GM19467 (cell line): ENCODE measurements at regions not wholly inside any gene's neighbourhood (a gene's known extent, or its start where the extent isn't known, plus 50 kb on each side); places are given as distances from the start of the nearest gene placed in this dataset.

ENCODE experiments used
- ATAC-seq: cut with Tn5 transposase; IDR thresholded peaks from one replicate; pipeline ENCODE4 v1.9.1; 2021; ENCODE audit warnings: mild to moderate bottlenecking, moderate library complexity; ENCODE audit not compliant: unreplicated experiment

DNA sequence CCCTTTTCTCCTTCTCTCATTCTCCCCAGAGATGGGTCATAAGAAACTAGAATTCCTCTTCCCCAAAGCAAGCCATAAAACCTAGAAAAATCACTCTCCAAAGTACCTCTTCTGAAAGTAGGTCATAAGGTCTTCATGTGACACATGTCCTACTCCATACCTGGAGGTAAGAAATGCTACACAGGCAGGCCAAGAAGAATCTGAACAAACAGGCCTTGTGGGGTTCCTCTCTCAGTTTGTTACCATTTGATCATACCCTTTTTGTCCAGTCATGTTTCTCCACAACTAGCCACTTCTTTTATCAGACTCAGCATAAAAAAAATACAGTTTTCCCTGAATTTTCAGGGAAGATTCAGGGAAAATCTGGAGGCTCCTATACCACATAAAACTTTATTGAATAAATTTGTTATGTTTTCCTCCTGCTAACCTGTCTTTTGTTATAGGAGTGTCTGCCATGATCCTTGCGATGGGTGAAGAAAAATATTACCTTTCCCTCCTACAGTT is 134.4 kb upstream of the LMO4 start:
- ATAC-seq, result no peak

DNA sequence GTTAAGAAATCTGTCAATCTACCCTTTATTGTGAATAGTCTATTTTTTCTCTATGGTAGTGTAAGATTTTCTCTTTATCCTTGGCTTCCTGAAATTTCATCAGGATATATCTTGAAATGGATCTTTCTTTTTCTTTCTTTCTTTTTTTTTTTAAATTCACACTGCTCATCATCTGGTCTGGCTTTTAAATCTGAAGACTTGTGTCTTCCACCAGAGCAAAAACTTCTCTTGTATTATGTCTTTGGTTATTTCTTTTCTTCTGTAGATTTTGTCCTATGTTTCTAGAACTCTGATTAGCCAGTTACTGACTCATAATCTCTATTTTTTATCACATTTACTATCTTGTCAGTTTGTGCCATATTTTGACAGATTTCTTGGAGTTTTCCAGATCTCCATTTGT is 133.8 kb upstream of the LMO4 start:
- ATAC-seq, result no peak

DNA sequence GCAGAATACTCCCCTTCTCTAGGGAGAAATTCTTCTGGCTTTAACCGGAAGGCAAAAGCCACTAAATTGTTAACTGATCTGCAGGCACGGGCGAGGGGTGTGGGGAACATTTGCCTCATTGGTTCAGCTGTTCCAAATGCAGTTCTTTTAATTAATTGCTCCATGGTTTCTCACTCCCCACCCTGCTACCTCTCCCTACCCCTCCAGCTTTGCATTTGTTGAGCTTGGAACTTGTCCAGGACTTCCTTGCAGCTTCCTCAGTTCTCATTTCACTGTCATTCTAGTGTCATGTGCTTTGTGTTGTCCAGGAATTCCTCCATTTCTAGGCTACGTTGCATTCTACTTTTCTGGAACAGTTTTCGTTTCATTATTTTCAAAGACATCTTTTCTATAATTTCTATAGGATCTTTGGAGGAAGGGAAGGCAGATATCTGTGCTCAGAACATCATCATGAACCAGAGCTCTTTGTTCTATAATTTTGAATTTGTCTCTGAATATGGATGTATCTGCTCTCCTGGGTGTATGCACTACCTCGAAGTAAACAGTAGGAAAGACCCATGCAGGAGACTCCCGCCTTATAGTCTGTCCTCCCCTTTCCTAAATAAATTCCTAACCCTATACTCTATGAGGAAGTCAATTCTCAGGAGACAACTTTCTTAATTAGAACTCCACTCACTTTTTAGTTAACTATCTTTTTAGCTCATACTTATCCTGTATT is 132.4 kb upstream of the LMO4 start:
- ATAC-seq, result no peak

DNA sequence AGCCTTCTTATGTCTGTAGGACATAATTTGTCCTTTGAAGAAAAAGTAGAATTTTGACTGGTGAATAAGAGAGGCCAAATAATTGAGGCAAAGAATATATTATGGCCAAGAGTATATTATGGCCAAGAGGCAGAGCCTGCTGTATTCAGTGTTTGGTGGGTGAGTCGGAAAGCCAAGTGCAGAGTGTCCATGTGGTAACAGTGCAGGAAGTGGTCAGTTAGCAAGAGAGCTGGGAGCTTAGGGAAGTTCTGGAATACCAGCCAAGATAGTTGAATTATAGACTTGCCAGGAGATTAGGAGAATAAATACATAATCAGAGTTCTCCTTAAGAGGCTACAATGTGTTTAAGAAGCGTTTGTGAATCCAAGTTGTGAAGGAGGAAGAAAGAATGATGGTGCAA is 131.5 kb upstream of the LMO4 start:
- ATAC-seq, result no peak

DNA sequence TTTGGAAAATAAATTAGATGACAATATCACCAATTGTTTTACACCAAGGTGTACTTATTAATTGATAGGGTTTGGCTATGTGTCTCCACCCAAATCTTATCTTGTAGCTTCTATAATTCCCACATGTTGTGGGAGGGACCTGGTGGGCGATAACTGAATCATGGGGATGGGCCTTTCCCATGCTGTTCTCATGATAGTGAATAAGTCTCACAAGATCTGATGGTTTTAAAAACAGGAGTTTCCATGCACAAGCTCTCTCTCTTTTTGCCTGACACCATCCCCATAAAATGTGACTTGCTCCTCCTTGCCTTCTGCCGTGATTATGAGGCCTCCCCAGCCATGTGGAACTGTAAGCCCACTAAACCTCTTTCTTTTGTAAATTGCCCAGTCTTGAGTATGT is 131.0 kb upstream of the LMO4 start:
- no peak for ATAC-seq

DNA sequence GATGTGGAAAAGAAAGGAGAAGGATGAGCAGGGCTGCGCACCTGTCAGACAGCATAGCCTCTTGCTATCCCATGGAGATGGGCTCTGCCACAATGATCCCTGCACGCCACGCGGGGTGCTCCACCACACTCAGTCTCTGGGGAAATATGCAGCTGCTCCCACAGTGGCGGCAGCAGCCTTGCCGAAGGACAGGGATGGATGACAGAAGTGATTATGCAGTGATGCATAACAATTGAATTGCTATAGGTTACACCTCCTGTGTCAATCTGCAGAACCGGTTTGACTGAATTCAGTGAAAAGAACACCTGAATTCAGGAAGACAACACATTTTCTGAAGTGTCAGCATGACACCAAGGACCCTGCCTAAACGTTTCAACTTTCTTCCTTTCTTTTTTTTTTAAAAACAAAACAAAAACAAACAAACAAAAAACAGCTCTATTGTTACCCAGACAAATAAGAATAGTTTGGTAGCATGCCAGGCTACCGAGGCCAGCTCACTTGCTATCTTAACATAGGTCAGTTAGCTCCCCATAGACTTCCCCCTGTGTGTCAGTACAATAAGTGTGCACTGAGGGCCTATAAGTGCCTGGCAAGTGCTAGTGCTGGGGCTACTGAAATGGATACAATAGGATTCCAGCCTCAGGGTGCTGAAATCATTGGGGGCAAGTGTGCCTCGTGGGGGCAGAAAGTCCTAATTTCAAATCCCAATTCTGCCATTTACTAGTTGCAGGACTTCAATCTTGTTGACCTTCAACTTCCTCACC is 127.6 kb upstream of the LMO4 start:
- no peak for ATAC-seq

DNA sequence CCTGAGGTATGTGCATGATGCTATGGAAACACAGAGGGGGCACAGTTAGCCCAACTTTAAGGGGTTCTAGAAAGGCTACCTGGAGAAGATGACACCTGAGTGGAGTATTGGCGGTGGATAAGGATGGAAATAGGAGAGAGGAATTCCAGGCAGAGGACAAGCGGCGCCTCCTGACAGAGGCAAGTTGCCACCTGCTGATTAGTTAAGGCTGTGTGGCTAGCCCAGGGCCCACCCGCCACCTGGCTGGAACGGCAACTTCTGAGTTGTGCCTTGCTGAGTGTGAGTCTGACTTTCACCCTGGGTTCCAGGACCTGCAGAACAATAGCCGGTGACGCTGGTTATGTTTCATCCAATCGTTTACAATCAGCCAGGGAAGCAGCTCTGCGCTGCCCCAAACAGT is 126.9 kb upstream of the LMO4 start:
- ATAC-seq, result no peak

DNA sequence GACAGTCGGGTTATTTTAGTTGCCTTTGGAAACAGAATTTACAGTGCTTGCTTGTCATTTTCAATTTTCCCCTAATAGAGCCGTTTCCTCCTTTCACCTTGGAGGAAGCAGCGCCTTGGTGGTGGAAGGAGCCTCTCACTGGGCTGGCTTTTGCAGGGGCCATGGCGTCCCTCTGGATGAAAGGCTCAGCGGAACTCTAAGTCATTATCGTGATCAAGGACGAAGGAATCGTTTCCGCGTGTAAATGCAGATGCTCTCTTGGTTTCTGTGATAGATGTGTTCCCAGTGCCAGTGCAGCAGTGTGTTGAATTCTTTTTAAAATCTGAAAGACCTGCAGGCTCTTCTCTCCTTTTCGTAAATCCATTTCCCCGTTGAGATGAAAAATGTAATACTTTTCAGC is 126.2 kb upstream of the LMO4 start:
- no peak for ATAC-seq

DNA sequence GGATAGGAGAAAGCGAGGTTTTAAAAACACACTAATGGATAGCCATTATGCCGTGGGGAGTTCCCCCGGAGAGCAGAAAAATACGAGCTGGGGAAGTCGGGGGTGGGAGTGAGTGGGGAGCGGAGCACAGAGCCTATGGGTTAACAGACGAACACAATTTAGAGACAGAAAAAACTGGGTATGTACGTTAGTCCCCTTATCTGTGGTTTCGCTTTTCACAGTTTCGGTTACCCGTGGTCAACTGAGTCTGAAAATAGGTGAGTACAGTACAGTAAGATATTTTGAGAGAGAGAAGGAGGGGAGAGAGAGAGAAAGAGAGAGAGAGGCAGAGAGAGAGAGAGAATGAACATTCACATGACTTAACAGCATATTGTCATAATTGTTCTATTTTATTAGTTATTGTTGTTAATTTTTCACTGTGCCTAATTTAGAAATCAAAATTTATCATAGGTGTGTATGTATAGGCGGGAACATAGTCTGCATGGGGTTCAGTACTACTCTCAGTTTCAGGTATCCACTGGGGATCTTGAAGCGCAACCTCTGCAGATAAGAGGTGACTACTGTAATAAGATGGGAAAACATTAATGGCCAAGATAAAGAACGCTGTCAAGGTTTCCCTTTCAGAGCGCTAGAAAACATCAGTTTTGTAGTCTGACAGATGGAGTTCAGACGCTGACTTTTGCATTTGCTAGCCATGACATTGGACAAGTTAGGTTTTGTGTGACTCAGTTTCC is 125.6 kb upstream of the LMO4 start:
- peak; percentile 84 for ATAC-seq

DNA sequence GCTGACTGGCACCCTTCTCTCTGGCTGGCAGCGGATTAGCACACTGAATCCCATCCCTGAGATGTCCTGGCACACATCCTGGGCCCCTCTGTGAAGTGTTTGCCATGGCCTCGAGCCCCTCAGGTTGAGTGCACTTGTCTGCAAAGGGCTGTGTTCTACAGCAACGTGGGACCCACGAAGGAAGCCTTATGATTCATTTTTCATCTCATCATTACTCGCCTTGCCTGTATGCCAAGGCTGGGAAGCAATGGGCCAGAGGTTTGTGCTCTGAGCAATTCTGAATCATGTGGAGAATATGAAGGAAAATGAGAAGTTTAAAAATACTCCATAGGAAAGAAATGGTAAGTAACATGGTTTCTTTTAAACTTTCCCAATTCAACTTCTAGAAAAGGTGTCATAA is 124.8 kb upstream of the LMO4 start:
- ATAC-seq, result no peak

DNA sequence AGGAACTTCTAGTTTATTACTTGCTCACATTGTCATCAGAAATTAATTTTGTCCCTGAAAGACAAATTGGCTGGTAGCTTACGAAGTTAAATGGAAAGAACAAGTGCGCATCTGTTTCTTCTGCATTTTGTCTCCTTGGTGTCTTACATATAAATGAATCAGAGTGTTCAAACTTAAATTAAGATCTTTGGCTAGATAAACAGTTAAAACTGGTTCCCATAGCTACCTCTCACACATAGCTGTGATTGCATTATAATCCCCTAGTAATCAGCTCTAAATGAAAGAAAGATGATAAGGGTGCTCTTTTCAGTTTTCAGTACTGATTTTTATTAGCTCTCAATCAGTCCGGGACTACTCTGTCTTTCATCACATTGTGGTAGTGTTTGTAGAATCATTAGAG is 124.2 kb upstream of the LMO4 start:
- no peak for ATAC-seq

DNA sequence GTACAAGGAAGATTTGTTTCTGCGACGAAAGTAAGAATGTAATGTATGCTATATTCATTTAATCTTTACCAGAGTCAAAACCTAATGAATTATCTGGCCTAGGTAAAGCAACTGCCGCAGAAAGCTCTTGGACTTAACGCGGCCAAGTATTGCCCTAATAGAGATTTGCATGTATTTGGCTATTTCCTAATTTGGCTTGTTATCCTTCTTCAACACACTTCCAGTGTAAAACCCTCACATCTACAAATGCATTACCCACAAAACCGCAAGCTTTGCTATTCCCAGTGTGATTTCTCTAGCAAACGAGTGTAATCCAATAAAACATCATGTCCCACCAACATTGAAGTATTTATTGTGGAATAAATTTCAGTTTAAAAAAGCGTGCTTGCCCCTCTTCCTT is 123.8 kb upstream of the LMO4 start:
- ATAC-seq, result no peak

DNA sequence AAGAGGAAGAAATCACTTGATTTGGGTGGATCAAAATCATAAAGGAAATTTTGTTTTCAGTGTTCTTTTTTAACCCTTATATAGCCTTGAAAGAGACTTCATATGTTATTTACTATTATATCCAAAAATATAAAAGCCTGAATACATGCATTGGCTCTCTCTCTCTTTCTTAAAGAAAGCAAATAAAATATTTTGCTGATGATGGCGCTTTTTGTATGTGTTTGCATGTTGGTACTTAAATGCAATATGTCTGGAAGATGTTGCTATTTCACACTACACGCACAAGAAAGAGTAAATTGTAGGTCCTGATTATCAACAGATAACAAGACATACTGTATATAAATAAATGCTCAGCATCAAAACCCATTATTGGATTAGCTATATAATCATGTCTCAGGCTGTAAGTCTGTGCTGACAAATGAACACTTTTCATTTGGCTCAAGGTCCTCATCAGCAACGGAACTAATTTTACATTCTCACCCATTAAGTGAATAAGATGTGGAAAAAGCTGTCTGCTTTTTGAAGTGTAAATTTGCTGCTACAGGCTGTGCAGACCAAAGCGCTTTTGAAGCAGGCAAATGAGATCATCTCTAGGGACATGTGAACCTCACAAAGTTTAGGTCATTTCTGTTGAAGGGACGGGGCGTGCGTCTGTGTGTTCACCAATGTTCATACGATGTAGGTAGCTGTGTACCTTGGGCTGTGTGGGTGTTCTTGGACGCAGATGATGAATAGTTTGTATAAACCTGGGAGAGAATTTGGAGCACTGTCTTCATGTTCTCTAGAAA is 122.4 kb upstream of the LMO4 start:
- ATAC-seq, result no peak

DNA sequence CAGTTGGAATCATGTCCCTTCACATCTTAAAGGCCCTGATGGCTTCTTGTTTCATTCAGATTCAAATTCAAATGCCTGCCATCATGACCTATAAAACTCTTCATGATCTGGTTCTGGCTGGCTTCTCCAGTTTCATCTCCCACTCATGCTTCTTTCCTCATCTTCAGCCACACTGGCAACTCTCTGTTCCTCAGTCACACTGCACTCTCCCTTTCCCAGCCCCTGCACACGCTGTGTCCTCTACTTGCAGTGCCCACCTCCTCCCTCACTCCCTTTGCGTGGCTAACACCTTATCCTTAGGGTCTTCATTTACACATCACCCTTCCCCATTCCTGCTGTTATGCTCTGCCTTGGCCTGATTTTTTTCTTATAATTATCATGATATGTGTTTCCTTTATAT is 120.6 kb upstream of the LMO4 start:
- no peak for ATAC-seq

DNA sequence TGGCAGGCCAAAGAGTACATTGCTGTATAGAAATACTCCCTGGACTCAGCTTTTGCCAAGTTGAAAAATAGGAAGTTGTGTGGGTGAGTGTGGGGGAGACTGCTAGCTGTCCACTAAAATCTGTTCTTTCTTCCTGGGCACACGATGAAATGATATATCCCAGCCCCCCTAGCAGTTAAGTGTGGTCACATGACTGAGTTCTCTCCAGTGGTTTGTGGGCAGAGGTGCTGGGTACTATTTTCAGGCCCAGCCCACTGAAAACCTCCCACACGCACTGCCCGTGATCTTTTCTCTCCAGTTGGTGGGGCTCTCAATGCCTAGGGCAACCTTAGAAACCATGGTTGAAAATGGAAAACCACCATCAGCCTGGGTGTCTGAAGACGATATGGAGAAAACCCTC is 119.7 kb upstream of the LMO4 start:
- ATAC-seq, result no peak

DNA sequence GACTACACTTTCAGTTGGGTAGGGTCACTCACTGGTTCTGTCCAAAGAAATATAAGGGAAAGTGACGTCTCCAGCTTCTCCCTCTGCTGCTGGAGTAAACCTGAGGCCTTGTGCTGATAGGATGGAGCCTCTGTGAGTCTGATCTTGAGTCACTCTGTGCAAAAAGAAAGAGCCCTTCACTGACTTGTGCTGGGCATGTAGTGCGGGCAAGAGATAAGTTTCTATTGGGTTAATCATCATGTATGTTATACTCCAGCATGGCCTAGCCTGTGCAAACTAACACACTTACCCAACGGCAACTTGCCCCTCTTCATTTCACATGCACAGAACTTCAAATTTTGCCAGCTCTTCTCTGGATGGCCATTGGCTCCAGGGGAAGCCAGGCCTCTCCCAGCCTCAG is 118.5 kb upstream of the LMO4 start:
- ATAC-seq, result no peak

DNA sequence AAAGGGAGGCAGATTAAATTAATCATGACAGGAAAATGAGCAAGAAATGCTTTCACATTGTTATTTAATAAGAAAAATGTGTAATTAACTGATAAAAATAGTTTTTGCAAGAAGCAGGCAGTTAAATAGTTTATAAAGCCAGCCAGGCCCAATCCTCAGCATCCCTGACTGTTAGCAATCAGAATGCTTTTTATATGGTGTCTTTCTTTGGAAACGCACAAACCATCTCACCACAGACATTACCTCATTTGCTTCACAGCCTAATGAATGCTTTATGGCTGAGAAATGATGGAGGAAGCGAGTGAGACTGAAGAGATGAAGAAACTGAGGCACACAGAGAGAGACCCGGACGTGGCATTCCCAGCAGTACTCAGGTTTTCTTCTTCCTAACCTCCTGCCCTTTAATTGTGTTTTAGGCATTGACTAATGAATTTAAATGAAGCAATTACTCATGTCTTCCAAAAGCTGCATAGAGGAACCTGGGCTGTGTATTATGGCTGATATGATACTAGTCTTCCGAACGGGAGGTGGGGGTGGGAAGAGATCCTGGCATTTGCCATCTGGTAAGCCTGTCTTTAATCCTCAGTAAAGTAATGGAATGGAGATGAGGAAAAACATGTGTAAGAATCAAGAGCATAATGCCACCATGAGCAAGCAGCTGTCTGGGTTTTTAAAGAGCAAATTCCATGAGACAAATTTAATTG is 116.1 kb upstream of the LMO4 start:
- no peak for ATAC-seq

DNA sequence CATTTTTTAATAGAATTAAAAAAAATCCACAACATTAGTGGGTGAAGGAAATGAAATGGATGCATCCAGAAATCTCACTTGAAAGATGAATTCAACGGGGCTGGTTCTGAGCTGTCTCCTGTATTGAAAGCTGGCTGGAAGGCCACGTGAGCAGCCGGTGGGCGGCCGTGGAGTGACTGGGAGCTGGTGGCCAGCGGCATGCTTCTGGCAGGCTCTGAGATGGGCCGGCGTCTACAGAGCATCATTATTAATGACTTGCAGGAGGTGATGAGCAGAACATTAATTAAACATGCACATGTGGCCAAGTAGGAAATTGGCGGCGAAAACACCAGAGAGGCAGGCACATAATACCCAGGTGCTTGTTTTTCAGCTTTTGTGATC is 115.6 kb upstream of the LMO4 start:
- no peak for ATAC-seq

DNA sequence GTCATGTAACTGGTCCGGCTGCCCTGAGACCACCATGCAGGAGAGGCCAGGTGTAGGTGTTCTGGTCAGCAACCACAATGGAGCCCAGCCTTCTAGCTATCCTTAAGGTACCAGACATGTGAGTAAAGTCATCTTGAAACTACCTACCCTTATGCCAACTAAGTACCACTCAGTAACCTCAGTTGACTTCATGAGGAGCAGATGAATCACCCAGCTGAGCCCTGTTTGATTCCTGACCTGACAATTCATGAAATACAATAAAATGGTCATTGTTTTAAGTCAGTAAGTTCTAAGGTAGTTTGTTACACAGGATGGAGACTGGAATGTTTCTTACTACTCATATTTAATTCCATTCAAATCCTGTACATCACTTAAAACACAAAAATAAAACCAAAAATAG is 113.1 kb upstream of the LMO4 start:
- no peak for ATAC-seq

DNA sequence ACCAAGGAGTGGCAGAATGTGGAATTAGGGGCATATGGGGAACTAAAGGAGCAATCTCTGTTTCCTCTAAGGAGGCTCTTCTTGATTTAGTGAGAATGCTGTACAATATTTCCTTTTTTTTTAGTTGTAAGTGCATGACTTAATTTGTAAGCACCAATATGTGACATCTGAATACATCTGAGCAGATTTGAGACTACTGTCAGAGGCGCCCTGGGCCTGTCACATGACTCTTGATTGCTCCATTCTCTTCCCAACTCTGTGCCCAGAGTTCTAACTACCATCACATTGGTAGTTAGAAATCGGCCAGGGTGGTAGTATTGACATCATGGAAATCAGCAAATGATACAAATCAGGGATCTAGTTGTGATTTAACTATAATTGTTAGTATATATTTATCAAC is 110.1 kb upstream of the LMO4 start:
- no peak for ATAC-seq

DNA sequence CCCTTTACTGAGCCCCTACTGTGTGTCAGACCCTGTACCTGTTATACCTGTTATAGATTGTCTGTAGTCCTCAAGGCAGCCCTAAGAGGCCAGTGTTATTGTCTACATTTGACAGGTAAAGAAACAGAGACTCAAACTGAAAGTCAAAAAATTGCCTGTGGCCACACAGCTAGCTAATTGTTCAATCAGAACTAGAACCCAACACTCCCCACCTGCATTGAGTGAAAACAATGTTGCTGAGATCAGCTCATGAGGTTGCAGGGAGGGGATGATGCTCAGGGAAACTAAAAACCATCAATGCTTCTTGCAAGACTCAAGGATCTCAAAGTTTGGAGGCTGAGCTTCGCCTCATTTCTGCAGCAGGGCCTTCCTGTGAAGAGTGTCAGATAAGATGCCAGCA is 109.5 kb upstream of the LMO4 start:
- ATAC-seq, result no peak
